Small intestine (tissue), 7 donors: ENCODE measurements at regions not wholly inside any gene's neighbourhood (a gene's known extent, or its start where the extent isn't known, plus 50 kb on each side); places are given as distances from the start of the nearest gene placed in this dataset.

ENCODE experiments used
- DNase-seq, 2 donors: peaks; one replicate each; pipeline versions ENCODE4 v3.0.0 to v3.0.0-alpha.2; 2013
- FAIRE-seq: peaks from 2 replicates; lab custom pipeline; 2012; peaks lifted over from hg19 to GRCh38; lab: Jason Lieb, UNC
- H3K27ac ChIP-seq, 3 donors: one replicate each; pipeline ENCODE4 v1.5.1; 2013; ENCODE audit warnings: low read length in 2 of 3, mild to moderate bottlenecking in 2 of 3, control low read depth in 1 of 3, inconsistent platforms in 1 of 3, low read depth in 1 of 3, moderate library complexity in 1 of 3
- H3K27me3 ChIP-seq, 3 donors: one replicate each; pipeline ENCODE4 v1.6.1; 2013; ENCODE audit warnings: low read length in 3 of 3, inconsistent platforms in 1 of 3; ENCODE audit not compliant: control insufficient read depth in 3 of 3, insufficient read depth in 3 of 3
- H3K36me3 ChIP-seq, 3 donors: one replicate each; pipeline ENCODE4 v1.6.1; 2013; ENCODE audit warnings: low read length in 3 of 3, inconsistent platforms in 1 of 3, low read depth in 1 of 3, mild to moderate bottlenecking in 1 of 3, moderate library complexity in 1 of 3; ENCODE audit not compliant: control insufficient read depth in 3 of 3, insufficient read depth in 2 of 3
- H3K4me1 ChIP-seq, 3 donors: one replicate each; pipeline ENCODE4 v1.6.1; 2013; ENCODE audit warnings: low read length in 2 of 3, inconsistent platforms in 1 of 3, low read depth in 1 of 3, mild to moderate bottlenecking in 1 of 3, moderate library complexity in 1 of 3; ENCODE audit not compliant: control insufficient read depth in 3 of 3, insufficient read depth in 2 of 3
- H3K4me3 ChIP-seq, 3 donors: one replicate each; pipeline ENCODE4 v1.5.1; 2013; ENCODE audit warnings: low read length in 3 of 3, control low read depth in 1 of 3, inconsistent platforms in 1 of 3, low read depth in 1 of 3, mild to moderate bottlenecking in 1 of 3, moderate library complexity in 1 of 3
- H3K9me3 ChIP-seq, 2 donors: one replicate each; pipeline ENCODE4 v1.6.1; 2013; ENCODE audit warnings: low read depth in 1 of 2, low read length in 1 of 2; ENCODE audit not compliant: control insufficient read depth in 2 of 2, insufficient read depth in 1 of 2
- WGBS, 3 donors: extraction: QIAGEN DNeasy Blood & Tissue Kit; methylation state at CpG; one replicate each; pipeline ENCODE4 v1.1.7; 2013; 5-methylcytosine and 5-hydroxymethylcytosine counted together
- donor health status: healthy with polysubstance abuse.
- donor health status: control.
- donor health status: control.
- donor health status: Bipolar disorder and iron deficiency.
- donor health status: healthy.

- Histone ChIP-seq H3K36me3 (no peaks in the 10 kb centered on the region), H3K4me1 (no peaks in the 10 kb centered on the region), H3K9me3 (no peaks in the 10 kb centered on the region), H3K4me3 (no peak overlapping the region), H3K27me3 (no peaks in the 10 kb centered on the region), H3K27ac (no peak overlapping the region)
- 67 to 84% (median 82%) methylated on average over 3 of the region's 3 CpGs for whole genome bisulfite sequencing, 3 donors
- FAIRE-seq = no peak
- no peak for DNase-seq
These were observed 89.6 kb upstream of the ZNF804B start for GRCh38 chr7:88669913-88670312.

- Histone ChIP-seq H3K27me3 (no peaks in the 10 kb centered on the region), H3K4me1 (no peaks in the 10 kb centered on the region), H3K9me3 (no peaks in the 10 kb centered on the region), H3K36me3 (no peaks in the 10 kb centered on the region), H3K4me3 (no peak overlapping the region), H3K27ac (no peak overlapping the region)
- 52 to 81% (median 79%) methylated on average over 1 of the region's 1 CpG for WGBS, 3 donors
- no peak for DNase-seq
- FAIRE-seq = no peak
These were observed 90.9 kb upstream of the ZNF804B start for GRCh38 chr7:88668591-88668990.

GRCh38 chr7:88666626-88667025, 92.9 kb upstream of the ZNF804B start:
- Histone ChIP-seq H3K4me3 (no peak overlapping the region), H3K36me3 (no peaks in the 10 kb centered on the region), H3K4me1 (no peaks in the 10 kb centered on the region), H3K27me3 (no peaks in the 10 kb centered on the region), H3K9me3 (no peaks in the 10 kb centered on the region), H3K27ac (no peak overlapping the region)
- no peak for DNase-seq
- no peak for FAIRE-seq

- WGBS, 3 donors = 50 to 73% (median 60%) methylated on average over 3 of the region's 3 CpGs
- no peaks in the 10 kb centered on the region for H3K4me1 ChIP-seq
- H3K4me3 ChIP-seq = no peak overlapping the region
- FAIRE-seq (no peak), DNase-seq (peak in 1 of 2 donors; percentile 7)
- H3K36me3 ChIP-seq = no peaks in the 10 kb centered on the region
- no peaks in the 10 kb centered on the region for H3K27me3 ChIP-seq
- no peaks in the 10 kb centered on the region for H3K9me3 ChIP-seq
- no peak overlapping the region for H3K27ac ChIP-seq
These were observed 93.5 kb upstream of the ZNF804B start for GRCh38 chr7:88665892-88666514.

GRCh38 chr7:88664630-88665233, 94.8 kb upstream of the ZNF804B start:
- 77 to 96% (median 86%) methylated on average over 1 of the region's 1 CpG for WGBS, 3 donors
- no peak for FAIRE-seq

GRCh38 chr7:88661921-88662320, 97.6 kb upstream of the ZNF804B start:
- 78 to 87% (median 83%) methylated on average over 3 of the region's 3 CpGs for WGBS, 3 donors
- Histone ChIP-seq H3K9me3 (no peaks in the 10 kb centered on the region), H3K36me3 (no peaks in the 10 kb centered on the region), H3K27me3 (no peaks in the 10 kb centered on the region), H3K4me3 (no peak overlapping the region), H3K27ac (no peak overlapping the region), H3K4me1 (no peaks in the 10 kb centered on the region)
- FAIRE-seq = no peak
- no peak for DNase-seq

More at GRCh38 chr7:88664630-88665233, 94.8 kb upstream of the ZNF804B start:
- H3K27ac ChIP-seq = no peak overlapping the region
- no peaks in the 10 kb centered on the region for H3K9me3 ChIP-seq
- no peaks in the 10 kb centered on the region for H3K27me3 ChIP-seq
- no peaks in the 10 kb centered on the region for H3K36me3 ChIP-seq
- H3K4me1 ChIP-seq = no peaks in the 10 kb centered on the region
- DNase-seq = peak in 1 of 2 donors; percentile 8
- H3K4me3 ChIP-seq = no peak overlapping the region

- FAIRE-seq (no peak), DNase-seq (no peak)
- WGBS, 3 donors = 72 to 77% (median 73%) methylated on average over 2 of the region's 2 CpGs
These were observed 111.7 kb upstream of the ZNF804B start for GRCh38 chr7:88647825-88648224.

GRCh38 chr7:88638583-88638982, 120.9 kb upstream of the ZNF804B start:
- H3K9me3 ChIP-seq = no peaks in the 10 kb centered on the region

More at GRCh38 chr7:88647825-88648224, 111.7 kb upstream of the ZNF804B start:
- no peaks in the 10 kb centered on the region for H3K4me1 ChIP-seq
- H3K36me3 ChIP-seq = no peaks in the 10 kb centered on the region
- no peaks in the 10 kb centered on the region for H3K9me3 ChIP-seq
- no peak overlapping the region for H3K27ac ChIP-seq
- H3K27me3 ChIP-seq = no peaks in the 10 kb centered on the region
- H3K4me3 ChIP-seq = no peak overlapping the region

GRCh38 chr7:88637795-88638194, 121.7 kb upstream of the ZNF804B start:
- FAIRE-seq = peak; percentile 96
- no peaks in the 10 kb centered on the region for H3K36me3 ChIP-seq

More at GRCh38 chr7:88638583-88638982, 120.9 kb upstream of the ZNF804B start:
- DNase-seq (no peak), FAIRE-seq (no peak)
- no peak overlapping the region for H3K4me3 ChIP-seq
- no peaks in the 10 kb centered on the region for H3K36me3 ChIP-seq
- H3K4me1 ChIP-seq = no peaks in the 10 kb centered on the region
- no peak overlapping the region for H3K27ac ChIP-seq
- H3K27me3 ChIP-seq = no peaks in the 10 kb centered on the region
- WGBS, 3 donors = 89 to 90% (median 89%) methylated on average over 6 of the region's 6 CpGs

More at GRCh38 chr7:88637795-88638194, 121.7 kb upstream of the ZNF804B start:
- H3K4me3 ChIP-seq = no peak overlapping the region
- DNase-seq = no peak
- H3K4me1 ChIP-seq = no peaks in the 10 kb centered on the region
- no peak overlapping the region for H3K27ac ChIP-seq
- no peaks in the 10 kb centered on the region for H3K9me3 ChIP-seq
- no peaks in the 10 kb centered on the region for H3K27me3 ChIP-seq
